ENCODE measurements at regions not wholly inside any gene's neighbourhood (a gene's known extent, or its start where the extent isn't known, plus 50 kb on each side); places are given as distances from the start of the nearest gene placed in this dataset.
"Not testable (repeated sequence)": the region's sequence is repeated elsewhere in the genome, so short reads cannot be mapped to it uniquely, and the experiment has no call there.

GRCh38 chr5:72721844-72722243 lies 94.6 kb upstream of the TNPO1 start:
- H3K4me1 ChIP-seq (ENCODE audit: control insufficient read depth in 5 of 5, insufficient read depth in 5 of 5, low read length in 5 of 5): no peaks in the 10 kb centered on the region
- no peaks in the 10 kb centered on the region for H3K9me3 ChIP-seq (ENCODE audit: control insufficient read depth in 5 of 5, low read length in 5 of 5)
- H3K27ac ChIP-seq (ENCODE audit: low read depth, low read length): no peak overlapping the region
- no peak overlapping the region for H3K4me3 ChIP-seq (ENCODE audit: low read depth in 1 of 5, low read length in 5 of 5)
- no peaks in the 10 kb centered on the region for H3K27me3 ChIP-seq (ENCODE audit: control insufficient read depth in 5 of 5, insufficient read depth in 4 of 5, low read length in 5 of 5)
- H3K36me3 ChIP-seq (ENCODE audit: control insufficient read depth in 5 of 5, insufficient read depth in 5 of 5, low read length in 5 of 5): no peaks in the 10 kb centered on the region
- no peak overlapping the region for H3K9ac ChIP-seq (ENCODE audit: low read length in 5 of 5)

- Histone ChIP-seq H3K9ac (ENCODE audit: low read length in 5 of 5) (no peak overlapping the region), H3K27ac (ENCODE audit: low read depth, low read length) (no peak overlapping the region), H3K36me3 (ENCODE audit: control insufficient read depth in 5 of 5, insufficient read depth in 5 of 5, low read length in 5 of 5) (no peaks in the 10 kb centered on the region), H3K9me3 (ENCODE audit: control insufficient read depth in 5 of 5, low read length in 5 of 5) (no peaks in the 10 kb centered on the region), H3K4me1 (ENCODE audit: control insufficient read depth in 5 of 5, insufficient read depth in 5 of 5, low read length in 5 of 5) (no peaks in the 10 kb centered on the region), H3K27me3 (ENCODE audit: control insufficient read depth in 5 of 5, insufficient read depth in 4 of 5, low read length in 5 of 5) (no peaks in the 10 kb centered on the region), H3K4me3 (ENCODE audit: low read depth in 1 of 5, low read length in 5 of 5) (no peak overlapping the region)
Measured at GRCh38 chr5:72720205-72720604, 96.3 kb upstream of the TNPO1 start.

- Histone ChIP-seq H3K4me1 (ENCODE audit: control insufficient read depth in 5 of 5, insufficient read depth in 5 of 5, low read length in 5 of 5) (no peaks in the 10 kb centered on the region), H3K9ac (ENCODE audit: low read length in 5 of 5) (no peak overlapping the region), H3K9me3 (ENCODE audit: control insufficient read depth in 5 of 5, low read length in 5 of 5) (no peaks in the 10 kb centered on the region), H3K36me3 (ENCODE audit: control insufficient read depth in 5 of 5, insufficient read depth in 5 of 5, low read length in 5 of 5) (no peaks in the 10 kb centered on the region), H3K27me3 (ENCODE audit: control insufficient read depth in 5 of 5, insufficient read depth in 4 of 5, low read length in 5 of 5) (peaks cover 0 to 7% (median 0%) of the 10 kb centered on the region in 5 donors), H3K27ac (ENCODE audit: low read depth, low read length) (no peak overlapping the region), H3K4me3 (ENCODE audit: low read depth in 1 of 5, low read length in 5 of 5) (no peak overlapping the region)
Measured at GRCh38 chr5:72711351-72711750, 105.1 kb upstream of the TNPO1 start.

- Histone ChIP-seq H3K27me3 (ENCODE audit: control insufficient read depth in 5 of 5, insufficient read depth in 4 of 5, low read length in 5 of 5) (peaks cover 0 to 7% (median 0%) of the 10 kb centered on the region in 5 donors), H3K4me3 (ENCODE audit: low read depth in 1 of 5, low read length in 5 of 5) (no peak overlapping the region), H3K4me1 (ENCODE audit: control insufficient read depth in 5 of 5, insufficient read depth in 5 of 5, low read length in 5 of 5) (no peaks in the 10 kb centered on the region), H3K9ac (ENCODE audit: low read length in 5 of 5) (no peak overlapping the region), H3K36me3 (ENCODE audit: control insufficient read depth in 5 of 5, insufficient read depth in 5 of 5, low read length in 5 of 5) (no peaks in the 10 kb centered on the region), H3K9me3 (ENCODE audit: control insufficient read depth in 5 of 5, low read length in 5 of 5) (no peaks in the 10 kb centered on the region), H3K27ac (ENCODE audit: low read depth, low read length) (no peak overlapping the region)
Measured at GRCh38 chr5:72709341-72709740, 107.1 kb upstream of the TNPO1 start.

GRCh38 chr5:72705178-72705577 lies 111.3 kb upstream of the TNPO1 start:
- Histone ChIP-seq H3K36me3 (ENCODE audit: control insufficient read depth in 5 of 5, insufficient read depth in 5 of 5, low read length in 5 of 5) (no peaks in the 10 kb centered on the region), H3K9ac (ENCODE audit: low read length in 5 of 5) (no peak overlapping the region), H3K27me3 (ENCODE audit: control insufficient read depth in 5 of 5, insufficient read depth in 4 of 5, low read length in 5 of 5) (peaks cover 0 to 7% (median 0%) of the 10 kb centered on the region in 5 donors), H3K27ac (ENCODE audit: low read depth, low read length) (no peak overlapping the region), H3K9me3 (ENCODE audit: control insufficient read depth in 5 of 5, low read length in 5 of 5) (no peaks in the 10 kb centered on the region), H3K4me3 (ENCODE audit: low read depth in 1 of 5, low read length in 5 of 5) (no peak overlapping the region), H3K4me1 (ENCODE audit: control insufficient read depth in 5 of 5, insufficient read depth in 5 of 5, low read length in 5 of 5) (no peaks in the 10 kb centered on the region)

GRCh38 chr5:72703876-72704275 lies 112.6 kb upstream of the TNPO1 start:
- H3K4me3 ChIP-seq (ENCODE audit: low read depth in 1 of 5, low read length in 5 of 5): no peak overlapping the region
- no peaks in the 10 kb centered on the region for H3K36me3 ChIP-seq (ENCODE audit: control insufficient read depth in 5 of 5, insufficient read depth in 5 of 5, low read length in 5 of 5)
- peaks cover 0 to 4% (median 0%) of the 10 kb centered on the region in 5 donors for H3K27me3 ChIP-seq (ENCODE audit: control insufficient read depth in 5 of 5, insufficient read depth in 4 of 5, low read length in 5 of 5)
- H3K9me3 ChIP-seq (ENCODE audit: control insufficient read depth in 5 of 5, low read length in 5 of 5): no peaks in the 10 kb centered on the region
- H3K27ac ChIP-seq (ENCODE audit: low read depth, low read length): no peak overlapping the region
- no peaks in the 10 kb centered on the region for H3K4me1 ChIP-seq (ENCODE audit: control insufficient read depth in 5 of 5, insufficient read depth in 5 of 5, low read length in 5 of 5)
- no peak overlapping the region for H3K9ac ChIP-seq (ENCODE audit: low read length in 5 of 5)

- Histone ChIP-seq H3K27ac (ENCODE audit: low read depth, low read length) (no peak overlapping the region), H3K4me3 (ENCODE audit: low read depth in 1 of 5, low read length in 5 of 5) (no peak overlapping the region), H3K4me1 (ENCODE audit: control insufficient read depth in 5 of 5, insufficient read depth in 5 of 5, low read length in 5 of 5) (no peaks in the 10 kb centered on the region), H3K9ac (ENCODE audit: low read length in 5 of 5) (no peak overlapping the region), H3K27me3 (ENCODE audit: control insufficient read depth in 5 of 5, insufficient read depth in 4 of 5, low read length in 5 of 5) (no peaks in the 10 kb centered on the region), H3K36me3 (ENCODE audit: control insufficient read depth in 5 of 5, insufficient read depth in 5 of 5, low read length in 5 of 5) (no peaks in the 10 kb centered on the region), H3K9me3 (ENCODE audit: control insufficient read depth in 5 of 5, low read length in 5 of 5) (no peaks in the 10 kb centered on the region)
Measured at GRCh38 chr5:72702881-72703434, 113.5 kb upstream of the TNPO1 start.

GRCh38 chr5:72702105-72702504 lies 114.4 kb upstream of the TNPO1 start:
- not testable (repeated sequence) for H3K27me3 ChIP-seq (ENCODE audit: control insufficient read depth in 5 of 5, insufficient read depth in 4 of 5, low read length in 5 of 5); H3K36me3 ChIP-seq (ENCODE audit: control insufficient read depth in 5 of 5, insufficient read depth in 5 of 5, low read length in 5 of 5); H3K4me3 ChIP-seq (ENCODE audit: low read depth in 1 of 5, low read length in 5 of 5); H3K9me3 ChIP-seq (ENCODE audit: control insufficient read depth in 5 of 5, low read length in 5 of 5); H3K9ac ChIP-seq (ENCODE audit: low read length in 5 of 5); H3K4me1 ChIP-seq (ENCODE audit: control insufficient read depth in 5 of 5, insufficient read depth in 5 of 5, low read length in 5 of 5); H3K27ac ChIP-seq (ENCODE audit: low read depth, low read length)

- no peak overlapping the region for H3K9ac ChIP-seq (ENCODE audit: low read length in 5 of 5)
- H3K4me3 ChIP-seq (ENCODE audit: low read depth in 1 of 5, low read length in 5 of 5): no peak overlapping the region
- no peaks in the 10 kb centered on the region for H3K27me3 ChIP-seq (ENCODE audit: control insufficient read depth in 5 of 5, insufficient read depth in 4 of 5, low read length in 5 of 5)
- no peaks in the 10 kb centered on the region for H3K36me3 ChIP-seq (ENCODE audit: control insufficient read depth in 5 of 5, insufficient read depth in 5 of 5, low read length in 5 of 5)
- H3K27ac ChIP-seq (ENCODE audit: low read depth, low read length): no peak overlapping the region
- H3K4me1 ChIP-seq (ENCODE audit: control insufficient read depth in 5 of 5, insufficient read depth in 5 of 5, low read length in 5 of 5): no peaks in the 10 kb centered on the region
- no peaks in the 10 kb centered on the region for H3K9me3 ChIP-seq (ENCODE audit: control insufficient read depth in 5 of 5, low read length in 5 of 5)
Measured at GRCh38 chr5:72698481-72698880, 118.0 kb upstream of the TNPO1 start.

- H3K4me3 ChIP-seq (ENCODE audit: low read depth in 1 of 5, low read length in 5 of 5): no peak overlapping the region
- no peaks in the 10 kb centered on the region for H3K27me3 ChIP-seq (ENCODE audit: control insufficient read depth in 5 of 5, insufficient read depth in 4 of 5, low read length in 5 of 5)
- H3K27ac ChIP-seq (ENCODE audit: low read depth, low read length): no peak overlapping the region
- H3K36me3 ChIP-seq (ENCODE audit: control insufficient read depth in 5 of 5, insufficient read depth in 5 of 5, low read length in 5 of 5): no peaks in the 10 kb centered on the region
- H3K9me3 ChIP-seq (ENCODE audit: control insufficient read depth in 5 of 5, low read length in 5 of 5): no peaks in the 10 kb centered on the region
- no peak overlapping the region for H3K9ac ChIP-seq (ENCODE audit: low read length in 5 of 5)
- peaks cover 0 to 5% (median 0%) of the 10 kb centered on the region in 5 donors for H3K4me1 ChIP-seq (ENCODE audit: control insufficient read depth in 5 of 5, insufficient read depth in 5 of 5, low read length in 5 of 5)
Measured at GRCh38 chr5:72697622-72698021, 118.8 kb upstream of the TNPO1 start.

- no peak overlapping the region for H3K9ac ChIP-seq (ENCODE audit: low read length in 5 of 5)
- H3K27ac ChIP-seq (ENCODE audit: low read depth, low read length): no peak overlapping the region
- no peaks in the 10 kb centered on the region for H3K36me3 ChIP-seq (ENCODE audit: control insufficient read depth in 5 of 5, insufficient read depth in 5 of 5, low read length in 5 of 5)
- H3K9me3 ChIP-seq (ENCODE audit: control insufficient read depth in 5 of 5, low read length in 5 of 5): no peaks in the 10 kb centered on the region
- no peak overlapping the region for H3K4me3 ChIP-seq (ENCODE audit: low read depth in 1 of 5, low read length in 5 of 5)
- peaks cover 0 to 5% (median 0%) of the 10 kb centered on the region in 5 donors for H3K4me1 ChIP-seq (ENCODE audit: control insufficient read depth in 5 of 5, insufficient read depth in 5 of 5, low read length in 5 of 5)
- peaks cover 0 to 6% (median 0%) of the 10 kb centered on the region in 5 donors for H3K27me3 ChIP-seq (ENCODE audit: control insufficient read depth in 5 of 5, insufficient read depth in 4 of 5, low read length in 5 of 5)
Measured at GRCh38 chr5:72695659-72696058, 120.8 kb upstream of the TNPO1 start.

Data from subcutaneous abdominal adipose tissue (tissue), 5 donors.